Stomach (tissue), 4 donors: ENCODE measurements at regions not wholly inside any gene's neighbourhood (a gene's known extent, or its start where the extent isn't known, plus 50 kb on each side); places are given as distances from the start of the nearest gene placed in this dataset.

Experiments used
- CTCF ChIP-seq, 7 experiments: fragments of 450-650 bp in 4 of 7; fragments of 200-600 bp in 3 of 7; sonication (generic) in 3 of 7; IDR thresholded peaks; one replicate each; pipeline ENCODE4 v1.5.1; 2016 to 2019; ENCODE audit warnings: antibody characterized with exemption in 7 of 7, control low read depth in 2 of 7, mild to moderate bottlenecking in 1 of 7
- EP300 ChIP-seq: sonication (generic); formaldehyde crosslinking; IDR thresholded peaks from one replicate; pipeline ENCODE4 v1.6.1; 2017; ENCODE audit warnings: antibody characterized with exemption
- POLR2A ChIP-seq, 4 donors: fragments of 450-650 bp; IDR thresholded peaks; one replicate each; pipeline ENCODE4 v1.6.1; 2016; ENCODE audit warnings: antibody characterized with exemption in 4 of 4, control low read depth in 2 of 4, mild to moderate bottlenecking in 1 of 4, moderate library complexity in 1 of 4

- TF ChIP-seq CTCF (IDR thresholded peaks at IDR 0.05) (no peak), POLR2A (IDR thresholded peaks at IDR 0.05) (no peak), EP300 (no peak)
Observed at GRCh38 chr4:53821179-53821851, 230.0 kb upstream of the LNX1 start.
